Activated CD8-positive, alpha-beta memory T cell treated with anti-CD3 and anti-CD28 coated beads, Interleukin-2, amount 10 ng/mL, durations not matched to agents 7 days and 5 days (primary cell): ENCODE measurements at regions not wholly inside any gene's neighbourhood (a gene's known extent, or its start where the extent isn't known, plus 50 kb on each side); places are given as distances from the start of the nearest gene placed in this dataset.
A peak's percentile ranks its signal among the peaks of the same experiment; 100 is the strongest.
"Not testable (repeated sequence)": the region's sequence is repeated elsewhere in the genome, so short reads cannot be mapped to it uniquely, and the experiment has no call there.

ENCODE experiments used
- ATAC-seq: fragments of 150-1000 bp; cut with Tn5 transposase; one replicate; pipeline ENCODE4 v1.10.0; 2021; ENCODE audit warnings: moderate library complexity
- CTCF ChIA-PET: fragments of 350-600 bp; sonication (Branson Sonifier 250); formaldehyde crosslinking; loops from one replicate; lab custom pipeline; 2021; ENCODE audit warnings: antibody characterized with exemption; lab: Charles Lee
- DNase-seq: peaks from one replicate; pipeline ENCODE4 v3.0.0-alpha.2; 2020
- H3K27ac Mint-ChIP-seq: one replicate; pipeline ENCODE4 v1.8.0; 2021; ENCODE audit warnings: mild to moderate bottlenecking, mixed read lengths
- H3K27me3 Mint-ChIP-seq: one replicate; pipeline ENCODE4 v1.8.0; 2021; ENCODE audit warnings: mixed read lengths
- H3K36me3 Mint-ChIP-seq: one replicate; pipeline ENCODE4 v1.8.0; 2021; ENCODE audit warnings: mild to moderate bottlenecking, mixed read lengths
- H3K4me1 Mint-ChIP-seq: one replicate; pipeline ENCODE4 v1.8.0; 2021; ENCODE audit warnings: mixed read lengths
- H3K4me3 Mint-ChIP-seq: one replicate; pipeline ENCODE4 v1.8.0; 2021; ENCODE audit warnings: mild to moderate bottlenecking, moderate library complexity, mixed read lengths
- H3K9me3 Mint-ChIP-seq: one replicate; pipeline ENCODE4 v1.8.0; 2022; ENCODE audit warnings: low read depth, mixed read lengths

DNA sequence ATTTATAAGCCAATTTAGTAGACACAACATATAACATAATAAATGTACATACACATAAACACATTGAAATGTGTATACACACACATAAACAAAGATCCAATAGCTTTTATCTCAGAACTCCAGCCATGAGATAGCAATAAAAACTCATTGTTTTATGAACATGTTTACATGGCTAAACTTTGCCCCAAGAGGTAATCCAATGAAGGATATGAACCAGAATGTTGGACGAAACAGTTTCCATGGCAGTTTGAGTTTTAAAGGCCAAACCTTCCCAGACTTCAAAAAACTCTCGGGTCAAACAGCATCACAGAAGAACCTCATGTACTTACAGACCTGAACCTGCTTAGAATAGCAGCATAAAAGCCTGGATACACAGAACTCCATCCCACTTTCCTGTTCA lies 97.2 kb upstream of the WDR75 start:
- H3K9me3 Mint-ChIP-seq = peaks cover 3% of the 10 kb centered on the region
- H3K27ac Mint-ChIP-seq = no peak overlapping the region
- no peak overlapping the region for H3K4me3 Mint-ChIP-seq
- CTCF ChIA-PET = no interaction called here
- ATAC-seq (no peak), DNase-seq (no peak)
- H3K36me3 Mint-ChIP-seq = no peaks in the 10 kb centered on the region
- no peaks in the 10 kb centered on the region for H3K27me3 Mint-ChIP-seq
- H3K4me1 Mint-ChIP-seq = peaks cover 7% of the 10 kb centered on the region

DNA sequence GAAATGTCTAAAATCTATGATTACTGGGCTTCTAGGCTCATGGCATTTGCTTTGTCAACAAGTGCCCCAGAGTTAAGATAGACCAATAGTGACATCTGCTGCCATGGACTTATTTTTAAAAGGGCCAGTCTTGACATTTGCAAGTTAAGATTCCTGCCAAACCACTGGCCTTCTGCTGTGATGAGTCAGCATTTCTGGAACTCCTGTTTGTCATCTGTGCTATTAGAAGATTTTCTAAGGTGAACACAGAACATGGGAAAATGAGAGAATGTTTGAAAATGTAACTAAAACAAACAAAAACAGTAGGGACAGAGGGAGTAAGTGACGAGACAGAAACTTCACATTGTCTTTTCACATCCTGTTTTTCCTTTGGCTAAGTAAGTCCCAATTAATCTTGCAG lies 93.7 kb upstream of the WDR75 start:
- CTCF ChIA-PET = no interaction called here
- no peaks in the 10 kb centered on the region for H3K9me3 Mint-ChIP-seq
- H3K36me3 Mint-ChIP-seq = no peaks in the 10 kb centered on the region
- H3K4me3 Mint-ChIP-seq = no peak overlapping the region
- ATAC-seq (peak; percentile 42), DNase-seq (no peak)
- H3K4me1 Mint-ChIP-seq = peaks cover 7% of the 10 kb centered on the region
- no peak overlapping the region for H3K27ac Mint-ChIP-seq
- no peaks in the 10 kb centered on the region for H3K27me3 Mint-ChIP-seq

DNA sequence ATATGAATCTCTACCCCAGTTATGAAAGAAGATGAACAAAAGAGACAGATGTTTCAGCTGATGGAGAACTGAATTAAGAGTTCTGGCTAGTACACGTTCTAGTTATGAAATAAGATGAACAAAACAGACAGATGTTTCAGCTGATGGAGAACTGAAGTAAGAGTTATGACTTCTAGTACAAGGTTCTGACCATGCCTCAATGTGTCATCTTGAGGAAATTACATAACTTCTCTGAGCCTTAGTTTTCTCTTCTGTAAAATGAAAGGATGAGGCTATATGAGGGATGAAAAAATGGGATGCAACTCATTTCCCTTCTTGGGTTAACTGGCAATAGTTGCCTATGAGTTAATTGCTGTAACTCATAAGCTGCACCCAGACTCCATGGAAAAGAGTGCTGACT lies 92.9 kb upstream of the WDR75 start:
- H3K4me3 Mint-ChIP-seq = no peak overlapping the region
- H3K27me3 Mint-ChIP-seq = no peaks in the 10 kb centered on the region
- no peak for DNase-seq
- no peak for ATAC-seq
- no peaks in the 10 kb centered on the region for H3K9me3 Mint-ChIP-seq
- no peak overlapping the region for H3K27ac Mint-ChIP-seq
- CTCF ChIA-PET = interaction anchor here (1.1 kb wide), 1 partner anchor 208 kb away, joined by 3 read pairs; no protein-coding TSS in a partner anchor
- H3K36me3 Mint-ChIP-seq = no peaks in the 10 kb centered on the region
- H3K4me1 Mint-ChIP-seq = peaks cover 7% of the 10 kb centered on the region

DNA sequence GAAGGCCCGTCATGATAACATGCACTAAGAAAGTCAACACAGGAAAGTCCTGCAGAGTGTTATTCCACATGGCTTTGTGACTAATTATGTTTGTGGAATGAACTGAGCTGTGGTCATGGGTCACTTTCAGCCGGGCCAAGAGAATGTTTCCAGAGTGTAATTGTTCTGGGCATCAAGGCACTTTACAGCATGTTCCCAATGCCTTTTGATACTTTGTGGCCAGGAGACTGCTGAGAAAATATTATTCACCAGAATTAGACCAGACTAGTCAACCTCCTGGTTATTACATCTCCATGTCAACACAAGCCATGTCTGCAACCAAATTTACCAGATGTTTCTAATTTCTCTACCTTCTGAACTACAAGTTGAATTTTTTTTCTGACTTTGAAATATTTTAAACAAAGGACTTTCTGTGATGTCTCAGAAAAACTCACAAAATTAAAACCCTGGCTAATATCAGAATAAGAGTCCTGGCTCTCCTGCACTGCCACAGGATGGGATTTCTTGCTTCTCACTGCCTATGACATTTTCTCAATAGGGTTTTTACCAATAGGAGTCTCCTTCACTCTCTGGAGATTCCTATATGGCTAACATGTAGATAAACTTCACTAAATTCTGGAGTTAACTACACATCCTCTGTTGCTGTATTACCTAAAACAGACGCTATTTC lies 90.6 kb upstream of the WDR75 start:
- peaks cover 7% of the 10 kb centered on the region for H3K4me1 Mint-ChIP-seq
- DNase-seq = no peak
- CTCF ChIA-PET = no interaction called here
- H3K4me3 Mint-ChIP-seq = no peak overlapping the region
- H3K9me3 Mint-ChIP-seq = no peaks in the 10 kb centered on the region
- H3K36me3 Mint-ChIP-seq = no peaks in the 10 kb centered on the region
- ATAC-seq = no peak
- no peaks in the 10 kb centered on the region for H3K27me3 Mint-ChIP-seq
- H3K27ac Mint-ChIP-seq = no peak overlapping the region

GRCh38 chr2:189351933-189352332 lies 89.3 kb upstream of the WDR75 start:
- CTCF ChIA-PET, H3K4me1 Mint-ChIP-seq, ATAC-seq, H3K4me3 Mint-ChIP-seq, H3K9me3 Mint-ChIP-seq, DNase-seq, H3K27me3 Mint-ChIP-seq, H3K27ac Mint-ChIP-seq, H3K36me3 Mint-ChIP-seq: not testable (repeated sequence)

- ATAC-seq, CTCF ChIA-PET, H3K27ac Mint-ChIP-seq, H3K4me3 Mint-ChIP-seq, H3K36me3 Mint-ChIP-seq, H3K9me3 Mint-ChIP-seq, H3K4me1 Mint-ChIP-seq, H3K27me3 Mint-ChIP-seq, DNase-seq: not testable (repeated sequence)
Measured at GRCh38 chr2:189357375-189357774, 83.9 kb upstream of the WDR75 start.

DNA sequence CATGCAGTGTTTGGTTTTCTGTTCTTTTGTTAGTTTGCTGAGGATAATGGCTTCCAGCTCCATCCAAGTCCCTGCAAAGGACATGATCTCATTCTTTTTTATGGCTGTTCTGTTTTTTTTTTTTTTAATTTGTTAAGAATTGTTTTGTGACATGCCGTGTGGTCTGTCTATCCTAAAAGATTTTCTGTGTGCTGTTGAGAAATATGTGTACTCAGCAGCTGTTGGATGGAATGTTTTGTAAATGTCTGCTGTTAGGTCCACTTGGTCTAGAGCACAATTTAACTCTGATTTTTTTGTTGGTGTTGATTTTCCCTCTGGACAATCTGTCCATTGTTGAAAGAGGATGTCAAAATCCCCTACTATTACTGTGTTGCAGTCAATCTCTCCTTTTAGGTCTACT lies 80.4 kb upstream of the WDR75 start:
- ATAC-seq (no peak), DNase-seq (no peak)
- Mint-ChIP-seq H3K9me3 (no peaks in the 10 kb centered on the region), H3K27ac (no peak overlapping the region), H3K36me3 (no peaks in the 10 kb centered on the region), H3K27me3 (no peaks in the 10 kb centered on the region), H3K4me1 (no peaks in the 10 kb centered on the region), H3K4me3 (no peak overlapping the region)
- CTCF ChIA-PET = no interaction called here

DNA sequence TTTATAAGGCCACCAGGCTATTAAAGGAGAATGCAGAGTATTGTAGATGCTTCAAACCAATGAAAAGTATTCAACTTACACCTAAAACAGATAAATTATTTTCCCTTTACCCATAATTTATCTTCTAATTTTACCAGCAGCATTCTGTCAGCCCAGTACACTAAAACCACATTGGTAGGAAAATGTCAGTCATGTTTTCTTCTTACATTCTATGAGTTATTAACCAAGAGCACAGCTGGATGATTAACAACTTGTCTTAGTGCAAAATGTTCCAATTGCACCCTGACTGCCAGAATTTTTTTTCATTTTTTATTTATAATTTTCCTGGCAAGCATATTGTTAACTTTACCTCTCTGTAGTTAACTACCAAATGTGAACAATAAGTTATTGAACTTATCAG lies 79.0 kb upstream of the WDR75 start:
- no peak for ATAC-seq
- H3K4me1 Mint-ChIP-seq = no peaks in the 10 kb centered on the region
- no peaks in the 10 kb centered on the region for H3K36me3 Mint-ChIP-seq

DNA sequence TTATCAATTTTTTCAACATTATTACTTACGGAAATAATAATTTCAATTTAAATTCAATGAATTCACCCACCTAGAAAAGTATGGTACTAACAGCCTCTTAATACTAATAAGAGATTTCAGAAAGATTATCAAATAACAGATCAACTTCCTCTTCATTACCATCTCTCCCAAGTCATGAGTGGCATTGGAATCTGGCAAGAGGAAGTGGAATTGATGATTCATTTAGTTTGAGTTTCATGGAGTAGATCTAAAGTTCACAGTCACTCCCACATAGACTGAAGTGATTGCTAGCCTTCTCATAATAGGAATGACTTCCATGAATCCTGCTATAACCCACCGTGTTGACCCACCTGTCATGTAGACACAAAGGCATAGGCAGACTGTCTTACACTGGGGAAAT lies 77.7 kb upstream of the WDR75 start:
- ATAC-seq (no peak), DNase-seq (no peak)
- Mint-ChIP-seq H3K9me3 (no peaks in the 10 kb centered on the region), H3K27ac (no peak overlapping the region), H3K4me1 (no peaks in the 10 kb centered on the region), H3K4me3 (no peak overlapping the region), H3K27me3 (no peaks in the 10 kb centered on the region), H3K36me3 (no peaks in the 10 kb centered on the region)
- CTCF ChIA-PET = no interaction called here

More for the DNA sequence above, 79.0 kb upstream of the WDR75 start:
- no peaks in the 10 kb centered on the region for H3K9me3 Mint-ChIP-seq
- CTCF ChIA-PET = no interaction called here
- no peak overlapping the region for H3K27ac Mint-ChIP-seq
- DNase-seq = no peak
- H3K4me3 Mint-ChIP-seq = no peak overlapping the region
- H3K27me3 Mint-ChIP-seq = no peaks in the 10 kb centered on the region

DNA sequence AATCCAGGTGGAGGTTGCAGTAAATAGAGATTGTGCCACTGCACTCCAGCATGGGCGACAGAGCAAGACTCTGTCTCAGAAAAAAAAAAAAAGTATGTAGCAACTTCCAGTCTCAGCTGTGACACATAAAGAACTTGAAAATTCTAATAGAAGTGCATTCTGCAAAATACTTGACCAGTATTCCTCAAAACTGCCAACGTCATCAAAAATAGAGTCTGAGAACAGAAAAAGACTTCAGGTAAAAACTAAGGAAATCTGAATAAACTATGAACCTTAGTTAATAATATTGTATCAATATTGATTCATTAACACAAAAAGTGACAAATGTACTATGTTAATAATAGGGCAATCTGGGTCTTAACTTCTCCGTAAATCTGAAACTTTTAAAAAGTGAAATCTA lies 76.7 kb upstream of the WDR75 start:
- Mint-ChIP-seq H3K27ac (no peak overlapping the region), H3K36me3 (no peaks in the 10 kb centered on the region), H3K9me3 (no peaks in the 10 kb centered on the region), H3K4me3 (no peak overlapping the region), H3K4me1 (no peaks in the 10 kb centered on the region), H3K27me3 (no peaks in the 10 kb centered on the region)
- ATAC-seq = no peak
- DNase-seq = no peak
- CTCF ChIA-PET = no interaction called here

DNA sequence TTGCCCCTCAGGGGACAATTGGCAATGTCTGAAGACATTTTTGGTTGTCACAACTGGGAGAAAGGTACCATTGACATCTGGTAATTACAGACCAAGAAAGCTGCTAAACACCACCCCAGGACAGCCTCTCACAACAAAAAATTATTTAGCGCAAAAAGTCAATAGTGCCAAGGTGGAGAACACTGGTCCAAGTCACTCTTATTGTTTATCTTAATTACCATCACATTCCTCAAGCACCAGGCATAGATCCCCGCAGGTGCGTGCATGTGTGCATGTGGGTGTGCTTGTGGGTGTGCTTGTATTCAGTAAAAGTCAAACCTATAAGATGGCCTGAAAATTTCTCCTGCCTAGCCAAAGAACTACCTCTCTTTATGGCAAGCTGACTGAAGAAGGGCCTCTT lies 74.9 kb upstream of the WDR75 start:
- no peak for DNase-seq
- Mint-ChIP-seq H3K27ac (no peak overlapping the region), H3K9me3 (no peaks in the 10 kb centered on the region), H3K27me3 (no peaks in the 10 kb centered on the region), H3K4me1 (no peaks in the 10 kb centered on the region), H3K4me3 (no peak overlapping the region), H3K36me3 (no peaks in the 10 kb centered on the region)
- CTCF ChIA-PET = no interaction called here
- ATAC-seq = no peak

- no peaks in the 10 kb centered on the region for H3K27me3 Mint-ChIP-seq
- ATAC-seq (no peak), DNase-seq (no peak)
- CTCF ChIA-PET = no interaction called here
- H3K4me1 Mint-ChIP-seq = no peaks in the 10 kb centered on the region
- no peaks in the 10 kb centered on the region for H3K9me3 Mint-ChIP-seq
- H3K36me3 Mint-ChIP-seq = no peaks in the 10 kb centered on the region
- H3K4me3 Mint-ChIP-seq = no peak overlapping the region
- H3K27ac Mint-ChIP-seq = no peak overlapping the region
Measured at GRCh38 chr2:189367343-189367742, 73.9 kb upstream of the WDR75 start.

- Mint-ChIP-seq H3K27me3 (no peaks in the 10 kb centered on the region), H3K4me1 (no peaks in the 10 kb centered on the region), H3K9me3 (no peaks in the 10 kb centered on the region), H3K4me3 (no peak overlapping the region), H3K27ac (no peak overlapping the region), H3K36me3 (no peaks in the 10 kb centered on the region)
- CTCF ChIA-PET = no interaction called here
- DNase-seq = no peak
- no peak for ATAC-seq
Measured at GRCh38 chr2:189369566-189369965, 71.7 kb upstream of the WDR75 start.

DNA sequence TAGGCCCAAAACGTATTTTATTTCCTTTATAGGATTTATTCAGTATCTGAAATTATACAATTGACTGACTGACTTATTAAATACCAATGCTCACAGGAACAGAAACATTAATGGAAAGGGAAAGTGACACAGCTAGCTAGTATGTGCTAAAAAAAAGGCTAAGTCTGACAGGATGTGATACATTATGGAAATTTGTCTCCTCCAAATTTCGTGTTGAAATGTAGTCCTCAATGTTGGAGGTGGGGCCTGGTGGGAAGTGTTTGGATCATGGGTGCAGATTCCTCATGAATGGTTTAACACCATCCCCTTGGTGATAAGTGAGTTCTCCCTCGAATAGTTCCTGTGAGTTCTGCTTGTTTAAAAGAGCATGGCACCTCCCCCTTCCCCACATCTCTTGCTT lies 70.6 kb upstream of the WDR75 start:
- no peak overlapping the region for H3K4me3 Mint-ChIP-seq
- H3K4me1 Mint-ChIP-seq = no peaks in the 10 kb centered on the region
- DNase-seq = no peak
- H3K36me3 Mint-ChIP-seq = no peaks in the 10 kb centered on the region
- no peaks in the 10 kb centered on the region for H3K9me3 Mint-ChIP-seq
- ATAC-seq = no peak
- H3K27ac Mint-ChIP-seq = no peak overlapping the region
- no peaks in the 10 kb centered on the region for H3K27me3 Mint-ChIP-seq
- CTCF ChIA-PET = no interaction called here
